ENCODE measurements at regions not wholly inside any gene's neighbourhood (a gene's known extent, or its start where the extent isn't known, plus 50 kb on each side); places are given as distances from the start of the nearest gene placed in this dataset.

GRCh38 chr10:44703241-44704155 is 207.6 kb upstream of the TMEM72 start:
- H3K4me3 Mint-ChIP-seq = no peak overlapping the region
- no peak overlapping the region for H3K27ac Mint-ChIP-seq
- no peak for DNase-seq
- H3K9me3 Mint-ChIP-seq = peaks cover 0 to 35% (median 21%) of the 10 kb centered on the region in 6 donors
- peaks cover 0 to 2% (median 2%) of the 10 kb centered on the region in 3 donors for H3K27me3 Mint-ChIP-seq (ENCODE audit: low read depth in 3 of 3)
- no peaks in the 10 kb centered on the region for H3K4me1 Mint-ChIP-seq
- no peaks in the 10 kb centered on the region for H3K36me3 Mint-ChIP-seq

- DNase-seq = no peak
- no peaks in the 10 kb centered on the region for H3K36me3 Mint-ChIP-seq
- no peaks in the 10 kb centered on the region for H3K4me1 Mint-ChIP-seq
- peaks cover 2 to 4% (median 2%) of the 10 kb centered on the region in 3 donors for H3K27me3 Mint-ChIP-seq (ENCODE audit: low read depth in 3 of 3)
- peaks cover 0 to 35% (median 21%) of the 10 kb centered on the region in 6 donors for H3K9me3 Mint-ChIP-seq
- H3K4me3 Mint-ChIP-seq = no peak overlapping the region
- no peak overlapping the region for H3K27ac Mint-ChIP-seq
These were observed 206.5 kb upstream of the TMEM72 start for GRCh38 chr10:44704616-44705015.

DNA sequence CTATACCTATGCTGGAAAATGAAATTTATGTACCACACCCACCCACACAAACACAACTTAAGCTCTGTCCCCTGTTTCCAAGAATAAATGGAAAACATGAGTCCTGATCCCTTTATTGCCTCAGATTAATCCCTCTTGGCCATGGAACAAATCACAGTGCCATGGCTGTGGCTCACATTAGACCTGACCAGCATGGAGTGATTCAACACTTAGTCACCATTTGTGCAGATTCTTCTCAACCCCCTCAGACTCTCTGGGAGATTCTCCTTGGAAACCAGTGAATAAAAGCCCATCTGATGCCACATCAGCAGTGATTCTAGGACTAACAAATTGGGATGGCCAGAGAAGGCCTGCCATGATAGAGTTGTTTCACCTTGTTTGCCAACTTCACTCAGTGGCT is 204.4 kb upstream of the TMEM72 start:
- Mint-ChIP-seq H3K9me3 (peaks cover 0 to 25% (median 18%) of the 10 kb centered on the region in 6 donors), H3K4me3 (no peak overlapping the region), H3K4me1 (no peaks in the 10 kb centered on the region), H3K27me3 (ENCODE audit: low read depth in 3 of 3) (peaks cover 2 to 4% (median 2%) of the 10 kb centered on the region in 3 donors), H3K36me3 (no peaks in the 10 kb centered on the region), H3K27ac (no peak overlapping the region)
- no peak for DNase-seq

DNA sequence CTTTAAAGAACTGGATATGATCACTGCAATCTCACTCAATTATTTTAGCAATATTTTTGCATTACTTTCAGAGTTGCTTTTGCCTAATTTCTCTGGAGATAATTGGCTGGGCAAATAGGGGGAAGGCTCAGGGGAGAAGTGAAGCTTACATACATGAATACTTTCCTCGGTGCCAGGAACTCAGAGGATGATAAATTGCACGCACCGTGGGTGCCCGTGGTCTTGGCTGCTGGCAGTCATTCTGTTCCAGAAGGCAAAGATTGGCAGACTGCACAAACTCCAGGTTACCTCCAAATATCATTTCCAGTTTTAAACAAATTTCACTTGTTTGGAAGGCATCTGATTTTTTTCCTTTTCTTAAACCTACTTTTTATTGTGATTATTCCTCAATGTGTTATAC is 197.8 kb upstream of the TMEM72 start:
- Mint-ChIP-seq H3K4me1 (no peaks in the 10 kb centered on the region), H3K27ac (no peak overlapping the region), H3K36me3 (no peaks in the 10 kb centered on the region), H3K27me3 (ENCODE audit: low read depth in 3 of 3) (peaks cover 0 to 3% (median 2%) of the 10 kb centered on the region in 3 donors), H3K9me3 (peaks cover 0 to 4% (median 0%) of the 10 kb centered on the region in 6 donors), H3K4me3 (no peak overlapping the region)
- no peak for DNase-seq

GRCh38 chr10:44714451-44714850 is 196.7 kb upstream of the TMEM72 start:
- H3K27me3 Mint-ChIP-seq (ENCODE audit: low read depth in 3 of 3) = peaks cover 0 to 1% (median 0%) of the 10 kb centered on the region in 3 donors
- no peaks in the 10 kb centered on the region for H3K4me1 Mint-ChIP-seq
- no peak overlapping the region for H3K27ac Mint-ChIP-seq
- DNase-seq = no peak
- H3K4me3 Mint-ChIP-seq = no peak overlapping the region
- peaks cover 0 to 6% (median 0%) of the 10 kb centered on the region in 6 donors for H3K9me3 Mint-ChIP-seq
- no peaks in the 10 kb centered on the region for H3K36me3 Mint-ChIP-seq

- Mint-ChIP-seq H3K36me3 (no peaks in the 10 kb centered on the region), H3K4me3 (no peak overlapping the region), H3K27me3 (ENCODE audit: low read depth in 3 of 3) (peaks cover 0 to 4% (median 0%) of the 10 kb centered on the region in 3 donors), H3K27ac (no peak overlapping the region), H3K4me1 (no peaks in the 10 kb centered on the region), H3K9me3 (peaks cover 0 to 6% (median 0%) of the 10 kb centered on the region in 6 donors)
- DNase-seq = no peak
These were observed 196.0 kb upstream of the TMEM72 start for GRCh38 chr10:44715136-44715535.

- Mint-ChIP-seq H3K27ac (no peak overlapping the region), H3K9me3 (peaks cover 0 to 6% (median 0%) of the 10 kb centered on the region in 6 donors), H3K36me3 (no peaks in the 10 kb centered on the region), H3K4me3 (no peak overlapping the region), H3K27me3 (ENCODE audit: low read depth in 3 of 3) (peaks cover 0 to 4% (median 0%) of the 10 kb centered on the region in 3 donors), H3K4me1 (no peaks in the 10 kb centered on the region)
- DNase-seq = no peak
These were observed 194.6 kb upstream of the TMEM72 start for GRCh38 chr10:44716470-44717015.

GRCh38 chr10:44723082-44723481 is 188.1 kb upstream of the TMEM72 start:
- Mint-ChIP-seq H3K27ac (no peak overlapping the region), H3K4me1 (peaks cover 6 to 15% of the 10 kb centered on the region in 2 donors), H3K4me3 (no peak overlapping the region), H3K9me3 (peaks cover 0 to 6% (median 0%) of the 10 kb centered on the region in 6 donors), H3K36me3 (no peaks in the 10 kb centered on the region), H3K27me3 (ENCODE audit: low read depth in 3 of 3) (peaks cover 0 to 7% (median 2%) of the 10 kb centered on the region in 3 donors)
- no peak for DNase-seq

GRCh38 chr10:44723619-44724325 is 187.4 kb upstream of the TMEM72 start:
- Mint-ChIP-seq H3K27me3 (ENCODE audit: low read depth in 3 of 3) (peaks cover 0 to 6% (median 2%) of the 10 kb centered on the region in 3 donors), H3K27ac (no peak overlapping the region)

DNA sequence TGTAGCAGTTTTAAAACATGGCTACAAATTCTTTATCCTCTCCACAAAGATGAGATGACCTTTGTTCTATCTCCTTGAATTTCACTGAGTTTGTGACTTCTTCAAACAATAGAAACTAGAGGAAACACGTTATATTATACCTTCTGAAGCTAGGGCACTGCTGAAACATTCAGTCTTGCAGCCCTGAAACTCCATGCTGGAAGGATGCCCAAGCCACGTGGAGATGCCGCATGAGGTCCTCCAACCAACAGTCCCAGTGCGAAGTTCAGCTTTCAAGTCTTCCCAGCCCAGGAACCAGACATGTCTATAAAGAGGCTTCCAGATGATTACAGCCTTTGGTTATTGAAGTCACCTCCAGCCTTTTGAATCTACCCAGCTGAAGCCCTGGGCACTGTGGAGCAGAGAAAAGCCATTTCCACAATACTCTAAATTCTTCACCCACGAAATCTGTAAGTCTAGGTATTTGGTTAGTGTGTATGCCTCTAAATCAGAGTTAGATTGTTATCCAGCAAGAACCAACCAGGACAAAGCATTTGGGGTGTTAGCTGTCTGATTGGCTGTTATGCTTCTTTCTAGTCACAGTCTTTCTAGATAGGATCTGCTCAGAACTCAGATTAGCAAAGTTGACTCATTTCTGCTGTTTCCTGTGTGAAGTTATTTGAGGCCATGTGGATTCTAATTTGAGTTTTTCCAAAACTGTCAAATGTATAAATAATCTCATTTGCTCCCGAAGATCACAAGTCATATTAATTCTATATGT is 186.5 kb upstream of the TMEM72 start:
- peak in 1 of 3 donors; percentile 5 for DNase-seq
- H3K4me3 Mint-ChIP-seq = peak overlapping the region in 2 of 5 donors; percentile 12 to 34
- H3K27ac Mint-ChIP-seq = no peak overlapping the region
- H3K4me1 Mint-ChIP-seq = peaks cover 6 to 15% of the 10 kb centered on the region in 2 donors
- H3K36me3 Mint-ChIP-seq = no peaks in the 10 kb centered on the region
- peaks cover 0 to 5% (median 2%) of the 10 kb centered on the region in 3 donors for H3K27me3 Mint-ChIP-seq (ENCODE audit: low read depth in 3 of 3)
- peaks cover 0 to 9% (median under 1%) of the 10 kb centered on the region in 6 donors for H3K9me3 Mint-ChIP-seq

More at GRCh38 chr10:44723619-44724325, 187.4 kb upstream of the TMEM72 start:
- peaks cover 0 to 6% (median under 1%) of the 10 kb centered on the region in 6 donors for H3K9me3 Mint-ChIP-seq
- no peak for DNase-seq
- H3K4me3 Mint-ChIP-seq = no peak overlapping the region
- H3K36me3 Mint-ChIP-seq = no peaks in the 10 kb centered on the region
- H3K4me1 Mint-ChIP-seq = peaks cover 6 to 15% of the 10 kb centered on the region in 2 donors

DNA sequence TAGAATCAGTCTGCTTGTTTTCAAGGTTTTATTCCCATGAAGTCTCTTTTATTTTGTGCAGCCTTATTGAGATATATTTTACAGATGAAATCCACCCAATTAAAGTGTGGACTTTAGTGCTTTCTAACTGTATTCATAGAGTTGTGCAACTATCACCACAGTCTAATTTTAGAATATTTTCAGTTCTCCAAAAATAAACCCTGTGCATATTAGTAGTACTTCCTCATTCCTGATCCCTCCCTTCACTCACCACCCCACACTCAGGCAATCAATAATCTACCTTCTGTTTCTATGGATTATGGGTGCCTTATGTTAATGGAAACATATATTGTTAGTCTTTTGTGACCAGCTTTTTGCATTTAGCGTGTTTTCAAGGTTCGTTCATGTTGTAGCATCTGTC is 185.7 kb upstream of the TMEM72 start:
- Mint-ChIP-seq H3K27ac (no peak overlapping the region), H3K27me3 (ENCODE audit: low read depth in 3 of 3) (peaks cover 0 to 3% (median 2%) of the 10 kb centered on the region in 3 donors), H3K36me3 (peaks cover 0 to 2% (median 0%) of the 10 kb centered on the region in 3 donors), H3K9me3 (peaks cover 2 to 6% (median 3%) of the 10 kb centered on the region in 6 donors), H3K4me1 (peaks cover 6 to 15% of the 10 kb centered on the region in 2 donors), H3K4me3 (no peak overlapping the region)
- DNase-seq = no peak

GRCh38 chr10:44731283-44731682 is 179.9 kb upstream of the TMEM72 start:
- Mint-ChIP-seq H3K4me3 (no peak overlapping the region), H3K27ac (no peak overlapping the region), H3K4me1 (no peaks in the 10 kb centered on the region), H3K27me3 (ENCODE audit: low read depth in 3 of 3) (peaks cover 0 to 4% (median 0%) of the 10 kb centered on the region in 3 donors), H3K9me3 (peaks cover 4 to 13% (median 7%) of the 10 kb centered on the region in 6 donors), H3K36me3 (peaks cover 0 to 4% (median 0%) of the 10 kb centered on the region in 3 donors)
- DNase-seq = no peak

All from immature natural killer cell (primary cell).